T-helper 2 cell (primary cell): ENCODE measurements at regions not wholly inside any gene's neighbourhood (a gene's known extent, or its start where the extent isn't known, plus 50 kb on each side); places are given as distances from the start of the nearest gene placed in this dataset.

ENCODE experiments used
- DNase-seq, 5 experiments: peaks; one replicate each; pipeline versions ENCODE4 v3.0.0 to v3.0.0-alpha.2; 2012 to 2022

GRCh38 chr1:58891347-58891746 is 107.5 kb upstream of the JUN start:
- no peak for DNase-seq

- no peak for DNase-seq
Measured at GRCh38 chr1:58893257-58893869, 109.5 kb upstream of the JUN start.

GRCh38 chr1:58895082-58895481 is 111.2 kb upstream of the JUN start:
- no peak for DNase-seq

GRCh38 chr1:58895559-58896145 is 111.8 kb upstream of the JUN start:
- no peak for DNase-seq

- DNase-seq, result peak in 1 of 5 experiments; percentile 11
Measured at GRCh38 chr1:58896246-58897183, 112.7 kb upstream of the JUN start.

GRCh38 chr1:58898739-58899586 is 115.1 kb upstream of the JUN start:
- DNase-seq, result no peak

- DNase-seq, result no peak
Measured at GRCh38 chr1:58899587-58900271, 115.9 kb upstream of the JUN start.

GRCh38 chr1:58900396-58900795 is 116.5 kb upstream of the JUN start:
- no peak for DNase-seq

- no peak for DNase-seq
Measured at GRCh38 chr1:58901008-58901407, 117.2 kb upstream of the JUN start.

- DNase-seq, result no peak
Measured at GRCh38 chr1:58902830-58903513, 119.1 kb upstream of the JUN start.

- peak; percentile 24 to 87 (median 62) for DNase-seq
Measured at GRCh38 chr1:58903514-58904298, 119.9 kb upstream of the JUN start.

- DNase-seq, result no peak
Measured at GRCh38 chr1:58904299-58905125, 120.7 kb upstream of the JUN start.

- DNase-seq, result no peak
Measured at GRCh38 chr1:58905126-58905490, 121.3 kb upstream of the JUN start.

- DNase-seq, result no peak
Measured at GRCh38 chr1:58905628-58906221, 121.9 kb upstream of the JUN start.

GRCh38 chr1:58907398-58907797 is 123.6 kb upstream of the JUN start:
- no peak for DNase-seq

- DNase-seq, result no peak
Measured at GRCh38 chr1:58908561-58909560, 125.0 kb upstream of the JUN start.

GRCh38 chr1:58909914-58910681 is 126.3 kb upstream of the JUN start:
- no peak for DNase-seq
